HCEC 1CT (cell line): ENCODE measurements at regions not wholly inside any gene's neighbourhood (a gene's known extent, or its start where the extent isn't known, plus 50 kb on each side); places are given as distances from the start of the nearest gene placed in this dataset.
"Not testable (repeated sequence)": the region's sequence is repeated elsewhere in the genome, so short reads cannot be mapped to it uniquely, and the experiment has no call there.

Source experiments
- DNase-seq: peaks from one replicate; pipeline ENCODE4 v3.0.0-alpha.2; 2017

DNA sequence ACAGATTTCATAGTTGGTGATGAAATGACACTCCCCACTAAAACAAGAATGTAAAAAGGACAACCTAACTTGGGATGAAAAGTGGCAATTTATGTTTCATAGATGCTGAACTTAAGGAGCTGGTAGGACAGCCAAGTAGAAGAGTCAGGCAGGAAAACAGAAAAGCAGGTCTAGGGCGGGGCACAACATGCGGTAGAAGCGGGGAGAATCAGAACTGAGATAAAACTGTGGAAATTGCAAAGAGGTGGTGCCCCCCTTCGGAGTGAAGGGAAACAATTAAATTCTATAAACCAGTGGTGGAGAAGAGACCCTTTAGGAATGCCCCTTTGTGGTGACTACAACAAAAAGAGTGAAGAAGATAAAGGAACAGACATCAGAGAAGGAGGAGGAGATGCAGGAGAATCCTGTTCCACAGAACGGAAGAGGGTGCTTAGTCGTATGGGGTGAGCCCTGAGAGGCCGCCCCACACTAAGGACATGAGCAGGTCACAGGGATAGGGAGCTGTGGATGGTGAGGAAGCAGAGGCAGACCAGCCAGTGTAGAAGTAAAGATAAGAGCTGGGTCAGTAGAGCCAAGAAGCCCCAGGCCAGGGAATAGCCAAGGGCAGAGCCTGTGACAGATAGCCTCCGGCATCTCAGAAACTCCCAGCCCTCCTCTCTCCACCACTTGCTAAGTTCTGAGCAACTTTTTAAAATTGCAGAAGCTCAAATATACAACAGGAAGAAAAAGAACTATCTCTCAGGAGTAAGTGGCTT lies 100.3 kb upstream of the DOCK9 start:
- no peak for DNase-seq

DNA sequence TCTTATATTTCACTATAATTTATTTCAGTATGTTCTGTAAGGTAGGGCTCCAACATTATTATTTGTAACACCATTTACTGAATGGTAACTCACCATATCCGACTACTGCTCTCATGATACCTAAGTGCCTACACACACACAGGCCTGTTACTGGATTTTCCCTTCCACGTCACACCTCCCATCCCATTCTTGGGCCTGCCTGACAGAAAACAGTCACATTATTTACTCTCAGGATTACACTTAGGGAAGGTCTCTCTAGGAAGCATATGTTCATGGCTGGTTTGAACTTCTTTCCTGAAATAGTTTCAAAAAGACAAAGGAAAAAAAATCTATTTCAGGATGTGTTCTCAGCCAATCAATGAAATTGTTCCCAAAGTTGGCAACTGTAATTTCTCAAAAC lies 102.3 kb upstream of the DOCK9 start:
- DNase-seq = no peak

DNA sequence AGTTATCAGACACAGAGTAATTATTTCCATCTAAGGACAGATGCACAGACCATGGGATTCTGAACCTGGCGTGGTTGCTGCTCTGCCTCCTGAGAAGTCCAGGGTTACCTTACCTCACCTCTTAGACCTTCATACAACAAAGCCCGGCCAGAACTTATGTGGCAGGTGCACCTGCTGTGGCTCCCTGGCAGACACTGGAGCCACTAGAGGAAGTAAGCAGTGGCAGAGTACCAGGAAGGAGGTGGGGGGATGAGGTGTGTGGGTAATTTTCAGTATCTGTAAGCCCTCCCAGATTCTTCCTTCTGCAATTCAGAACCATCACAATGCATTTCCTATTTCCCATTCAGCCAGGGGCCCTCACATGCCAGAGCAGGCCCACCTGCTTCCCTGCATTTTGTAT lies 106.1 kb upstream of the DOCK9 start:
- no peak for DNase-seq

DNA sequence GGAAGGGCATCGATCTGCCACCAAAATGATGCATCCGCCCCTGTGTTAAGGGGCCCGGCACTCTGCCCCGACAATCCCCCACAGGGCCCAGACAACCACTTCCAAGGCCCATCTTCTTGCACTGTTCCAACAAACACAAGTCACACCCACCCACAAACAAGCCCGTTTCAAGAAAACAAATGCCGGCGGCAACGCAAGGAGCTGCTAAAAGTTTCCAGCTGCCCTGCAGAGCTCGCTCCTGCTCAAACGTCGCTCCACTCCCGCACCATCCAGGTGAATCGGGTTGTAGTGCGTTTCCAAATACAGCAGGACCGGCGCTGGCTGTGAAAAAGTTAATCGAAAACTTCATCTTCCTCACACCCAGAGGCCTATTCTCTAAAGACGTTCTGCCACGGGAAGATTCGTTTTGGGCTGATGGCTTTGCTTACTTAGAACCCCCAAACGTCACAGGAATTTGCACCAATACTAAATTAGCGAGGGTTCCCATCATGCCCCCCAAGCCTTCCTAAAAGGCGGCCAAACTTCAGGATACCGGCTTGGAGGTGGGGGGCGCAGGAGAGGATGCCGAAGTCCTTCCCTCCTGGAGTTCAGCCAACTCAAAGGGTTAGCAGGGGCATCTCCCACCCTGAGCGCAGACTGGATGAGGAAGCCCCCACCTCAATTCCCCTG lies 107.4 kb upstream of the DOCK9 start:
- no peak for DNase-seq

DNA sequence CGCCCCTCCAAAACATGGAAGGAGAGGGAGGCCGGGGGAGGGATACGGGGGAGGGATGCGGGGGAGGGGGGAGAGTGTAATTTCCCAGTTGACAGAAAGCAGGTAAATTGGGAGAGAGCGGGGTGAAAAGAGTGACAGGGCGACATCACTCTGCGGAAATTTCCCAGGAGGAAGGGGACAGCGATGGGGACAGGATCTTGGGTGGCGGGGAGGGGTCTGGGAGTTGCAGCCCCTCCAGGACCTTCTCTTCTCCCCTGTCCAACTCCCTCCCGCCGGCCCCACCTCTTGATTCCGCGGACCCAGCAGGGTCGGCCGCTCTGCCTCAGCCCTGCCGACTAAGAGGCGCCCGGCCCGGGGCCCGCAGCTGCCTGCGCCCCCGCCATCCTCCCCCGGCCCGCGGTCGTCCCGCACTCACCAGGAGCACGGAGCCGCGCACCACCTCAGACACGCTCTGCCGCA lies 108.0 kb upstream of the DOCK9 start:
- DNase-seq = no peak

DNA sequence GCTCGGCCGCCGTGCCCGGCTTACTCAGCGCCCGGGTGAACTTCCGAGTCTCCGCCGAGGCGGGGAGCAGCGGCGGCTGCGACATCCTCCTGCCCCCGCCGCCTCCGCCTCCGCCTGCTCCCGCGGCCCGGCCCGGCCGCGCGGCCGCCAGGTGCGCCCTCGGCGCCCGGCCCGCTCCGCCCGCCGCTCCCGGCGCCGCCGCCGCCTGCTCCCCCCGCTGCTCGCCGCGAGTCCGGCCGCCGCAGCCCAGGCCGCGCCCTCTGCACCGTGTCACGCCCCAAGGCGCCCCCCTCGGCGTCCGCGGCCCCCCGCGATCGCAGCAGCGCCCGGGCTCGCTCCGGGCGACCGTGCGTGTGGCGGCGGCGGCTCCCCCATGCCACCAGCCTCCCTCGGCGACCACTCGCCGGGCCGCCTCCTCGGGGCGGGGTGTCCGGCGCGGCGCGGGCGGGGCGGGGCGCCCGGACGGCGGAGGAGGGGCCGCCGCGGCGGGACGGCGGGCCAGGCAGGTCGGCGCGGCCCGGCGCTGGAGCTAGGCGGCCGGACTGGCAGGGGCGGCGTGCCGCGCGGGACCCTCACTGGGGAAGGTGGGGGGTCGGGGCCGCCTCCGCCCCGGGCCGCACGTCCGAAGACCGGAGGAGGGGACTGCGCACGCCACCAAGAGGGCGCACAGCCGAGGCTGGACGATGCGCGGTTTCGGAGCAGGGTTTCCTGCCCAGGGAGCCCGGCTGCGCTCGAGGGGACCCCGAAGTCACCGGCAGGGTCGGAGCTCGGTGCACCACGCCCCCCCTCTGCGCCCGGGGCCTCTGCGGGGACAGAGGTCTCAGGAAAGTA lies 108.6 kb upstream of the DOCK9 start:
- DNase-seq = peak; percentile 66

DNA sequence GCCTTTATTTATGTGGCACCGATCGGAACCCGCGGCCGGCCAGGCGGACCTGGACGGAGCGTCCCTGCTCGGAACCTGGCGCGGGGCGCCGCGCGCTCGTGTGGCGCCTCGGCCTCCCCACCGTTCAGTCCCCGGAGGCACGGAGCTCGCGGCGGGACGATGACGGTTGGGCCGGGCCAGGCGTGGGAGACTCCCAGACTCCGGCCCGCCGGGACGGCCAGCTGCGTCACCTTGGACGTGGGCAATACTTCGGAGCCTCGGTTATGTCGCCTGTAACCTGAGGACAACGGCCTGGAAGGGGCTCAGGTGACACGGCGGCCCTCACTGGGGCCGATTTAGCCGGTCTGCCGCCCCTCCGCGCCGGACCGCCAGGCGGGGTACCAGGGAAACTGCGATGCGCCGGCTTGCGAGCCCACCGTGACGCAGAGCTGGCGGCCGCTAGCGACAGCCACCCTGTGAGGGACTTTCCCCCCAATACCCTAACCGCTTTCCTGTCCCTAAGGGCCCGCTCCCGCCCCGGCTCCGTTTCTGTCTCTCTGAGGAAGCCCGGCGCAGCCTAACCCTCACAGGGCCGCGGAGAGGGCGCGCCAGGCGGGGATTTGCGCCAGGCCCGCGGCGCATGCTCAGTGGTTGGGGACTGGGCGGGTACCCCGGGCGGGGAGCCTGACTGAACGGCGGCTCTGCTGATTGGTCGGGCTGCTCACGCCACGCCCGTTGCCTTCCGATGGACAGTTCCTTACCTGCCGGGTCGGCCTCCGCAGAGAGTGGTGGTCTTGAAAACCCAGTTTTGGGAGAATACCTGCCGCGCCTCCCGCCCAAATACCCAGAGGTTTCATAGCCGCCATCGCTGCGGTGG lies 109.5 kb upstream of the DOCK9 start:
- peak; percentile 78 for DNase-seq

DNA sequence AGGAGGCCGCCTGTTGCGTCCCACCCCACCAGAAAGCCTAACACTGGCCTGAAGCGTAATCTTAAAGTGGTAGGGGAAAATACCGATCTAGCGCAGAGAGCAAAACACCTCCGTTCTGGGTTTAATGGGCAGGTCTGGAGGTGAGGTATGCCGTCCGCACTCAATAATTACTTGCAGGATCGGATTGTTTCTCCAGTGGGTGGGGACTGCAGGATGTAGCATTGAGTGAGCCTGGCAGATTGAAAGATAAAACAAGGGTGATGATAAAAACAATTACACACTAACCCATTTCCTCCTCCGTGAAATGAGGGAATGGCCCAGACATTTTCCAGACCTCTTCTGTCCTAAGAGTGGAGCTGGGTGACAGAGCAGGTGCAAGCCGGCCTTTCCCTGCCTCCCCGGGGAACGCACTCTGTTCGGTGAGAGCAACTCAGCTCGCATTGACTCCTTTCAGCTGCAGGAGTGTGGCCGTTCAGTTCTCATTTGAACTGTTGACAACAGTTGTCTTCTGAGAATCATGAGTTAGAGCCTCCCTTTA lies 110.2 kb upstream of the DOCK9 start:
- DNase-seq = peak; percentile 6

DNA sequence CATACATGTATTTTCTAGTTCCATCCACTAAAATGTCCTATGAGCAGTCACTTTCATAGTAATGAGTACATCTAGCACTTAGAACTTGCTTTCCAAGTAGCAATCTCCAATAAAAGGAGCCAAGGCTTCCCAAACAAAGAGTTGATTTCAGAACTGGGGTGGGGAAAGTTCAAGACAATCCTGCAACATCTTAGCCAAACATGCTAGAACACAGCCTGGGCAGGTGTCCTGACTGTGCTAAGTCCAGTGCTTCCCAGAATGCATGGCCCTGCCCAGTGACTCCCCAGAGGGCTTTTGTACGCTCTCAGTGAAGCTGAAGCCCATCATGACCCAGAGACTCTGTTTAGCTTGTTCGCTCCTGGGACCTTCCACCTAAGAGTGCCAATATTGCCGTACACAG lies 106.7 kb upstream of the UBAC2 start:
- no peak for DNase-seq

DNA sequence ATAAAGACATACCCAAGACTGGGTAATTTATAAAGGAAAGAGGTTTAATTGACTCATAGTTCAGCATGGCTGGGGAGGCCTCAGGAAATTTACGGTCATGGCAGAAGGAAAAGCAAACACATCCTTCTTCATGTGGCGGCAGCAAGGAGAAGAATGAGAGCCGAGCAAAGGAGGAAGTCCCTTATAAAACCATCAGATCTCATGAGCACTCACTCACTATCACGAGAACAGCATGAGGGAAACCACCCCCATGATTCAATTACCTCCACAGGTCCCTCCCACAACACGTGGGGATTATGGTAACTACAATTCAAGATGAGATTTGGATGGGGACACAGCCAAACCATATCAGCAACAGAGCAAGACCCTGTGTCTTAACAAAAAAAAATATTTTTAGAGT lies 98.8 kb upstream of the UBAC2 start:
- DNase-seq = not testable (repeated sequence)

DNA sequence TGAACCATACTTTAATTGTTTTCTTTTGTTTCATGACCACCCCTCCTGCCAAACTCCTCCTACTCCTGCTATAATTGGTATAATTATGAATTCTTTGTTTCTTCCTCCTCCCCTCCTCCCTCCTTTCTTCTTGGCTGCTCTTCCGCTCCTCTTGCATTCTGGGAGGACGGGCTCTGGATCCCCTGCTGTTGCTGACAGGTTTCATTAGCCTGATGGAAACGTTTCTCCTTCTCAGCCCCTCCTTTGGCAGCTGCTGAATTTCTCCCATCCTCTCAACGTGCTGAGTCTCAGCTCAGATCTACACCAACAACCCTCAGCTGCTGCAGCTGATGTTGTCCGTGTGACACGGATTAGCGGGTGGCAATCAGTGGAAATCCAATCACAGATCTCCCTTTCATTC lies 97.1 kb upstream of the UBAC2 start:
- no peak for DNase-seq

DNA sequence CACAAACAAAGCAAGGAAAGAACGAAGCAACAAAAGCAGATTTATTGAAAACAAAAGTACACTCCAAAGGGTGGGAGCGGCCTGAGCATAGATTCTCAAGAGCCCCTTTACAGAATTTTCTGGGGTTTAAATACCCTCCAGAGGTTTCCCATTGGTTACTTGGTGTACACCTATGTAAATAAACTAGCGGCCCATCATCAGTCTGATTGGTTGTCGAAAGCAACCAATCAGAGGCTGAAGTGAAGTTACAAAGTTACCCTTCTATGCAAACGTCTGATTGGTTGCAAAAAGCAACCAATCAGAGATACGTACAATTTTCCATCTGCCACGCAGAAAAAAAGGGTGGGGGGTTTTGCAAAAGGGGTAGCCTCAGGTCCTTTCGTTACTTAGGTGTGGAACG lies 96.3 kb upstream of the UBAC2 start:
- no peak for DNase-seq

DNA sequence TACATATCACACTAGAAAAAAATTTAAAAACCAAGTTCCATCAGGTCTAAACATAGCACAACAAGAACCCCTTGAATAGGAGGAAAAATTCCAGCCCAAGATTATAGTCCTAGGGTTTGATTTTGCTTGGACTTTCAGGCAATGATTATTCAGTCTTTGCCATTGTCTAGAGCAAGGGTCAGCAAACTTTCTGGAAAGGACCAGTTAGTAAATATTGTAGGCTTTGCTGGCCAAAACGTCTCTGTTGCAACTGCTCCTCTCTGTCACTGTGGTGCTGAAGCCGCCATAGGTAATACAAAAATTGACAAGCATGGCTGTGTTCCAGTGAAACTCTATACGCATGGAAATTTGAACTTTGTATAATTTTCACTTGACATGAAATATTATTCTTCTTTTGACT lies 95.5 kb upstream of the UBAC2 start:
- no peak for DNase-seq

DNA sequence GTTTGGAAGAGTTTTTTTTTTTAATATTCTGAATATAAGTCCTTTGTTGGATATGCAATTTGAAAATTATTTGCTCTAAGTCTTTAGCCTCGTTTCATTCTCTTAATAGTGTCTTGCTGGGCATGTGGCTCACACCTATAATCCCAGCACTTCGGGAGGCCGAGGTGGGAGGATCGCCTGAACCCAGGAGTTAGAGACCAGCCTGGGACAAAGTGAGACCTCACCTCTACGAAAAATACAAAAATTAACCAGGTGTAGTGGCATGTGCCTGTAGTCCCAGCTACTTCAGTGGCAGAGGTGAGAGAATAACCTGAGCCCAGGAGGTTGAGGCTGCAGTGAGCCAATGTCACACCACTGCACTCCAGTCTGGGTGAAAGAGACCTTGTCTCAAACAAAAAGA lies 87.3 kb upstream of the UBAC2 start:
- no peak for DNase-seq

DNA sequence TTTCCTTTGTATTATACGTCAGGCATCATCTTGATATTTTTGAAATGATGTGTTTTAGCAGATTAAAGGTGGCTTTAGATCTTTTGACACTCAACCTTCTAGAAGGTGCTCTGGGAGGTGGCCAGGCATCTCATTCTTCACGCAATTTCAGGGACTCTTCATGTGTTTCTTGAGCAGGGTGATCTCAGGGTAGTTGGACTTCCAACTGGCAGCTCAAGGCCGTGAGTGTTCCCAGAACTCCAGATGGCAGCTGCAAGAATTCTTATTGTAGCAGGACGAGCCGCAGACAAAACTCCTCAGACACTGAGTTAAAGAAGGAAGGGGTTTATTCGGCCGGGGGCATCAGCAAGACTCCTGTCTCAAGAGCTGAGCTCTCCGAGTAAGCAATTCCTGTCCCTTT lies 82.5 kb upstream of the UBAC2 start:
- DNase-seq = no peak

DNA sequence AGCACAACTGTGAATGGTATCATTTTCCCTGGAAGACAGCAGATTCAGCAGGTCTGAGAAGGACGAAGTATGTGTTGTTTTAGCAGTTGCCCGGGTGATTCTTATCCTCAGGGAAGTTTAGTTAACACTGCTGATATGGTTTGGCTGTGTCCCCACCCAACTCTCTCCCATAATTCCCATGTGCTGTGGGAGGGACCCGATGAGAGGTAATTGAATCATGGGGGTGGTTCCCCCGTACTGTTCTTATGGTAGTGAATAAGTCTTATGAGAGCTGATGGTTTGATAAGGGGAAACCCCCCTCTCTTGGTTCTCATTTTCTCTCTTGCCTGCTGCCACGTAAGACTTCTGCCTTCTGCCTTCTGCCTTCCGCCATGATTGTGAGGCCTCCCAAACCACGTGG lies 81.0 kb upstream of the UBAC2 start:
- DNase-seq = no peak

DNA sequence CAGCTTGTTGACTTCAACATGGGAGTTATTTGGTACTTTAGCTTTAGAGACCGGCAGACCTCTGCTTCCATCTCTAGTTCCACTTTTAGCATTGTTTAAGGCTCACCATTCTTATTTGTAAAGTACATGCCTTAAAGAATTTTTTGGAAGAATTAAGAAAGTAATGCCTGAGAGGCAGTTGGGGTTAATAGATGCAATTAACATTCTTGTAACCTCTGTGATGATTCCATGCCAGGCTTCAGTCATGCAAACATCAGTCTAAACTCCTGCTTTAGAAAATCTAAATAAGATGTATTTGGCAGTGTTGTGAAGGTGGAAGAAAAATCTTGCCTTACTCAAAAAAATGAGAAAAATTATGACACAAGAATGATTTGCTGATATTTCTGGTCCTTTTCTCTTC lies 79.9 kb upstream of the UBAC2 start:
- no peak for DNase-seq

DNA sequence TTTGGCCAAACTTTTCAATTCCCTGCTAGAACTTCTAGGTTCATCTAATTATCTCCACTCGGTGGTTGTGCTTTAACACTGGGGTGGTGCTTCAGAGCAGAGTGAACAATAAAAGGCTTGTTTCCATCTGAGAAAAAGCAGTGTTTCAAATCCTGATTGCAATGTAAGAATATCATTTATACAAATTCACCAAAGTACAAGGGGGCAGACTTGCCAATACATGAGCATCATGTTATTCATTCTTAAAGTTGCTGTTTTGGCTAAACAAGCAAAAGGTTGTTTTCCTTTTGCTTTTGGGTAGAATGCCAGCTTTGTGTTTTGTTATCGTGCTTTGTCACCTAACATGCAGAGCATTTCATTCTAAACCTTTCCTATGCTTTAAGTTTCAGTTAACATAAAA lies 78.5 kb upstream of the UBAC2 start:
- DNase-seq = no peak

DNA sequence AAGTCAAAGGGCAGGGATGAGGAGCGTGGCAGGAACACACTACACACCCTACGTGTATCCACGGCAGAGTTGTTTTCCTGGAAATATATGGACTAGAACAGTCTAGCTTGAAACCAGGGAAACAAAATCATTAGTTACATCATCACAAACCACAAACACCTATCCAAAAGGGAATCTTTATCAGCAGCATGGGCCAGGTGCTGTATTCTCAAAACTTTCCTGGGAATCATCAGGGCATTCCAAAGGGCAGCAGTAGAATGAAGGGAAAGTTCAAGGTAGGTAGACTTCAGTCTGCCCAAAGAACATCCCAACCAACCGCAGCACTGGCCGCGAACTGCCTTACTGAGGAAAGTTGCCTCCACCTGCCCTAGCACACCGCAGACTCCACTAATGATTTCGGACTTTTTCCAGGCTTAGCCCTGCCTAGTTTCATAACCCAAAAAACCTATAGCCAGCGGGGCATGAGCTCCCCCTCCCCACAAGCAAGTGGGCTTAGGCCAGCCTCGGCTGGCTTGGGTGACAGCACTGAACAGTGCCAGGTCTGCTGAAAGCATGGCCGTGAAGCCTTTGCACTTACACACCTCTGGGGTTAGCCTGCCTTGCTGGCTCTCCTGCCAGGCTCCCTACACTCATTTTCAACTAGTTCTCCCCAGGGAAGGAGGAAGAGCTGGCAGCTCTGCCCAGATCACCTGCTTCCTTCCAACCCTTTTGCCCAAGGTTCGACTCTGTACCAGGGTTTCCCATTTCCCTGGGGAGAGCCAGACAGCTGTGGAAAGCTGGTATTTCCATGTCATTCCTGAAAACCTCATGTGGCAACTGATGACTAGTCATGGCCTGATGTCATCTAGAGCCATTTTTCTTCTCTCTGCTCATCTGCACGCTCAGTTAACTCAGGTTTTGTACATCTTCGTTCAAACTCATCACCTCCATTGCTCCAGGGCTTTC lies 77.3 kb upstream of the UBAC2 start:
- DNase-seq = peak; percentile 50

DNA sequence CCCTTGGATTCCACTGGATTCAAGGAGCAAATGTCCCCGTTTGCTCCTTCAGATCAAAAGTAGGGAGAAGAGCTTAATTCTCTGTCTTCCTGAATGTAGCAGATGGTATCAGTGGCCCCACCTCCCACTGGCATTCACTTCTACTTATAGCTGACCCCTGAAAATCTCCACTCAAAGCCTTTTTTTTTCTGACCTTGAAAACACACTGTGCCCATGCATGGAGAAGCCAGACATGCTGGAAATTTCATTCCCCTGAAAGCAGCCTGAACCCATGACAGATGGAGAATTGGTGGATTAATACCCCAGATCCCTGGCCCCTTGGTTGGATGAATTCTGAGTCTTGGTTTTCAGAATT lies 76.6 kb upstream of the UBAC2 start:
- no peak for DNase-seq

DNA sequence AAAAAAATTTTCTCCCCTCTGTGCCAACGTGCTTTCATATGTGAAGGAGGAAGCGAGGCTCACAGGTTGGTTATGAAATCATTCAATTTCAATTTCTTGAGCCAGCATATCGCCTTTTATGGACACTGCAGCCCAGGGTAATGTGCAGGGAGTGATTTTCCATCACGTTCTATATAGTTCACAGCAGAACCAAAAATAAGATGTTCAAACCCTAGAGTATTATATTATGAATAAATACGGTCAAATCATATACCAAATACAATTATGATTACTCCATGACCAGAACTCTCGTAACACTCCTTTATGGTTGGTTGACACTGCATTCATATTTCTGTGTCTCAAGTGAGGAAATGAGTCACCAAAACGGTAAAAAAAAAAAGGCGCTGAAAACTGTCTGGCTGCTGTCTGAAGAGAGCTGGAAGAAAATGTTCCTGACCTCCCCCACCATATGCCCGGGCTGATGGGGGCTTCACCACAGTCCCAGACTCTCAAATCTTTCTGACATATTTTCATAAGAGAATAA lies 75.8 kb upstream of the UBAC2 start:
- peak; percentile 66 for DNase-seq
